GM10248 (cell line): ENCODE measurements at regions not wholly inside any gene's neighbourhood (a gene's known extent, or its start where the extent isn't known, plus 50 kb on each side); places are given as distances from the start of the nearest gene placed in this dataset.

ENCODE experiments used
- CTCF ChIA-PET: fragments of 300-600 bp; sonication (Branson Sonifier 250); formaldehyde crosslinking; extraction: SDS; loops from one replicate; lab custom pipeline; 2021; ENCODE audit warnings: antibody characterized with exemption; lab: Yijun Ruan, JAX
- POLR2A ChIA-PET: fragments of 350-650 bp; sonication (Branson Sonifier 250); formaldehyde crosslinking; extraction: SDS; loops from one replicate; lab custom pipeline; 2020; ENCODE audit warnings: antibody characterized with exemption; lab: Yijun Ruan, JAX
- DNase-seq: peaks from one replicate; pipeline ENCODE4 v3.0.0; 2012; ENCODE audit errors: extremely low spot score
- CTCF ChIP-seq: IDR thresholded peaks from 2 replicates; pipeline ENCODE4 v1.5.1; 2012; ENCODE audit warnings: mild to moderate bottlenecking, low read depth; ENCODE audit errors: extremely low read depth, missing control alignments, control extremely low read depth

- CTCF ChIA-PET, result no interaction called here
- no peak for TF ChIP-seq CTCF
- POLR2A ChIA-PET, result no interaction called here
- no peak for DNase-seq
These were observed 84.6 kb upstream of the SMIM15 start for GRCh38 chr5:61246768-61247307.

GRCh38 chr5:61251874-61252642 is 80.0 kb upstream of the ZSWIM6 start:
- no peak for DNase-seq
- TF ChIP-seq CTCF, result no peak
- ChIA-PET POLR2A (no interaction called here), CTCF (interaction anchor here (1.4 to 1.8 kb wide), 2 partner anchors 12 to 22 kb away, joined by 3 read pairs; no protein-coding TSS in a partner anchor)

- no peak for TF ChIP-seq CTCF
- POLR2A ChIA-PET, result no interaction called here
- no peak for DNase-seq
- CTCF ChIA-PET, result interaction anchor here (1.8 kb wide), 1 partner anchor 11 kb away, joined by 3 read pairs; no protein-coding TSS in a partner anchor
These were observed 79.5 kb upstream of the ZSWIM6 start for GRCh38 chr5:61252643-61252925.

- ChIA-PET CTCF (interaction anchor here (1.4 to 1.8 kb wide), 3 partner anchors 8 to 17 kb away, joined by 3 to 4 read pairs (median 4); no protein-coding TSS in a partner anchor), POLR2A (no interaction called here)
- TF ChIP-seq CTCF, result no peak
- no peak for DNase-seq
These were observed 78.5 kb upstream of the ZSWIM6 start for GRCh38 chr5:61253547-61253946.

GRCh38 chr5:61254969-61255555 is 77.0 kb upstream of the ZSWIM6 start:
- POLR2A ChIA-PET, result interaction anchor here (0.6 kb wide), 1 partner anchor 86 kb away, joined by 3 read pairs; no protein-coding TSS in a partner anchor
- TF ChIP-seq CTCF, result no peak
- CTCF ChIA-PET, result interaction anchor here (0.8 to 1.5 kb wide), 3 partner anchors 26 to 52 kb away, joined by 3 to 5 read pairs (median 3); no protein-coding TSS in a partner anchor
- DNase-seq, result no peak

GRCh38 chr5:61256474-61256873 is 75.6 kb upstream of the ZSWIM6 start:
- CTCF ChIA-PET, result interaction anchor here (1.2 kb wide), 1 partner anchor 11 kb away, joined by 6 read pairs; no protein-coding TSS in a partner anchor
- TF ChIP-seq CTCF, result no peak
- POLR2A ChIA-PET, result no interaction called here
- DNase-seq, result no peak
